Activated CD8-positive, alpha-beta T cell treated with anti-CD3 and anti-CD28 coated beads, Interleukin-2, amount 10 ng/mL, durations not matched to agents 7 days and 5 days (primary cell): ENCODE measurements at regions not wholly inside any gene's neighbourhood (a gene's known extent, or its start where the extent isn't known, plus 50 kb on each side); places are given as distances from the start of the nearest gene placed in this dataset.

Experiments used
- ATAC-seq: fragments of 150-1000 bp; cut with Tn5 transposase; one replicate; pipeline ENCODE4 v1.10.0; 2021; ENCODE audit warnings: moderate library complexity
- CTCF ChIA-PET: fragments of 350-600 bp; sonication (Branson Sonifier 250); formaldehyde crosslinking; loops from one replicate; lab custom pipeline; 2021; ENCODE audit warnings: antibody characterized with exemption; lab: Charles Lee
- POLR2A ChIA-PET: fragments of 350-600 bp; sonication (Branson Sonifier 250); formaldehyde crosslinking; loops from one replicate; lab custom pipeline; 2021; ENCODE audit warnings: antibody characterized with exemption; lab: Charles Lee
- DNase-seq: peaks from one replicate; pipeline ENCODE4 v3.0.0-alpha.2; 2020
- H3K27ac Mint-ChIP-seq: one replicate; pipeline ENCODE4 v1.8.0; 2021; ENCODE audit warnings: mild to moderate bottlenecking, mixed read lengths
- H3K27me3 Mint-ChIP-seq: one replicate; pipeline ENCODE4 v1.8.0; 2021; ENCODE audit warnings: low read depth, mixed read lengths
- H3K36me3 Mint-ChIP-seq: one replicate; pipeline ENCODE4 v1.8.0; 2021; ENCODE audit warnings: low read depth, mixed read lengths
- H3K4me1 Mint-ChIP-seq: one replicate; pipeline ENCODE4 v1.8.0; 2021; ENCODE audit warnings: low read depth, mixed read lengths
- H3K4me3 Mint-ChIP-seq: one replicate; pipeline ENCODE4 v1.8.0; 2021; ENCODE audit warnings: mild to moderate bottlenecking, mixed read lengths
- H3K9me3 Mint-ChIP-seq: one replicate; pipeline ENCODE4 v1.8.0; 2022; ENCODE audit warnings: mixed read lengths; ENCODE audit not compliant: insufficient read depth

DNA sequence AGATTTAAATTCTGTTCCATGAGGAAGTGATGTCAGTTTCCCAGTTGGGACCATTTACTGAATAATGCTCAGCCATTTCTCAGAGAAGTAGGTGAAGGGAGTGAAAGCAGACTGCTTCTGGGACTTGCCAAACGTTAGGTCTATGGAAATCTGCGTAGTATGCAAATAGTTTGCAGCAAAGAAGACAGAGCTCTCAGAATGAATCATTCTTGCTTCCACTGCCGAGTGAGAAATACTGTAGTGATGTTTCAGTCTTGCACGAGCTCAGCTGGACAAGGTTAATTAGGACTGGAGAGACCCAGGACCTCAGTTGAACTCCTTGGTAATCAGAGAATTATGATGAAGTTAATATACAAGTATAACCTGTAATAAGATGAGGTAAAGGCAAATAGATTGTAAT lies 317.7 kb upstream of the DAB1 start:
- no peak overlapping the region for H3K4me3 Mint-ChIP-seq
- H3K36me3 Mint-ChIP-seq = no peaks in the 10 kb centered on the region
- no peaks in the 10 kb centered on the region for H3K9me3 Mint-ChIP-seq
- ChIA-PET POLR2A (no interaction called here), CTCF (no interaction called here)
- no peaks in the 10 kb centered on the region for H3K27me3 Mint-ChIP-seq
- H3K4me1 Mint-ChIP-seq = peaks cover 8% of the 10 kb centered on the region
- no peak overlapping the region for H3K27ac Mint-ChIP-seq
- DNase-seq (no peak), ATAC-seq (no peak)

DNA sequence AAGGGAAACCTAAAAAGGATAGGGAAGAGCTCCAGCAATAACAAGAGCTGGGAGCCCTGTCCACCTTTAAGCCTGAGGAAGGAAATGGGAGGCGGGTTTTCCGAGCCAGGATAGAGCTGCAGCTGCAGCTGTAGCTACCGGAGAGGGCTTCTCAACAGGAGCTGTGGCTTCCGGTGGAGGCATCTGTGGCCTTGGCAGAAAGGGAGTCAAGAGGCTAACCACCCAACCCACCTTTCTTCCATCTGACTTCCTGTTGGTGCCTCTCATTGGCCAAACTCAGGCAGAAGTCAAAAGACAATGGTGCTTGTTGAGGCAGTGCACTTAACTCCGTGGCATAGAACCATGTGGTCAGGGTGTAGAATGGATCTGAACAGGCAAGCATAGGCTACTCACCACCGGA lies 313.1 kb upstream of the DAB1 start:
- H3K27ac Mint-ChIP-seq = no peak overlapping the region
- CTCF ChIA-PET = no interaction called here
- no peaks in the 10 kb centered on the region for H3K36me3 Mint-ChIP-seq
- peak; percentile 34 for DNase-seq
- no peaks in the 10 kb centered on the region for H3K9me3 Mint-ChIP-seq
- no peaks in the 10 kb centered on the region for H3K27me3 Mint-ChIP-seq
- H3K4me1 Mint-ChIP-seq = peaks cover 8% of the 10 kb centered on the region
- POLR2A ChIA-PET = no interaction called here
- no peak for ATAC-seq
- H3K4me3 Mint-ChIP-seq = no peak overlapping the region

DNA sequence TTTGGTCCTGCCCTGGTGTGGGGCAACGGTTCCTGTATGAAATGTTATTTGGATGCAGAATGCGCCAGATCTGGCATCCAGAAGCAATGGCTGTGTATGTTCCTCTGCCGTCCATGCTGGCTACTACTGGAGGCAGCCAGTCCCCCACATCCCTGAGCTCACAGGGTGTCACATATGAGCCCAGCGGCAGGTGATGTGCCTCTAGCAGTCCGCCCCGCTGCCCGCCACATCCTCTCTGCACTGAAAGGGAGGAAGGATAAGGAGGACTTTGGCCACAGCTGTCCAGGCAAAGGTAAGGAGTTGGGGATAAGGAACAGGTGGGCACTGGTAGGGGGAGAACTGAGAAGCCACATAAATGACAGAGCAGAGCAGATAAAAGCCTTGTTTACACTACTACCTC lies 305.3 kb upstream of the DAB1 start:
- CTCF ChIA-PET = no interaction called here
- Mint-ChIP-seq H3K27me3 (no peaks in the 10 kb centered on the region), H3K9me3 (no peaks in the 10 kb centered on the region), H3K36me3 (no peaks in the 10 kb centered on the region), H3K27ac (no peak overlapping the region), H3K4me1 (no peaks in the 10 kb centered on the region), H3K4me3 (no peak overlapping the region)
- POLR2A ChIA-PET = no interaction called here
- no peak for ATAC-seq
- DNase-seq = no peak

DNA sequence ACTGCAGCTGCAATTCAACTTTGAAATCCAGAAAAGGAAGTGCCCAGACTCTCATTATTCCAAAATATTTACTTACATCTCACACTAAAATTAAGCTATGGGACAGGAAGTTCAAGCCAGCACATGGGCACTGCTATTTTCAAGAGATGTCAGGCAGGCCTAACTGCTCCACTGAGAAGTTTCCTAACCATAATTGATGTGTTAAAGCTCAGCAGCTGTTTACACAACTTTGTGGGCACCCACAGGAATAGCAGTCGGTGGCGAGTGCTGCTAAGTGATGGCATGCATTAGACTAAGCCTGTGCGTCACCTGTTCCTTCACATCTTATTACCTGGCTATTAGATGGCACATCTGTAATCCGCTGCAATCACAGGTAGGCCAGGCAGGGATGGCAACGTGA lies 303.3 kb upstream of the DAB1 start:
- Mint-ChIP-seq H3K27ac (no peak overlapping the region), H3K9me3 (no peaks in the 10 kb centered on the region), H3K27me3 (no peaks in the 10 kb centered on the region), H3K4me3 (no peak overlapping the region), H3K36me3 (no peaks in the 10 kb centered on the region), H3K4me1 (no peaks in the 10 kb centered on the region)
- ATAC-seq (no peak), DNase-seq (no peak)
- CTCF ChIA-PET = no interaction called here
- POLR2A ChIA-PET = no interaction called here

DNA sequence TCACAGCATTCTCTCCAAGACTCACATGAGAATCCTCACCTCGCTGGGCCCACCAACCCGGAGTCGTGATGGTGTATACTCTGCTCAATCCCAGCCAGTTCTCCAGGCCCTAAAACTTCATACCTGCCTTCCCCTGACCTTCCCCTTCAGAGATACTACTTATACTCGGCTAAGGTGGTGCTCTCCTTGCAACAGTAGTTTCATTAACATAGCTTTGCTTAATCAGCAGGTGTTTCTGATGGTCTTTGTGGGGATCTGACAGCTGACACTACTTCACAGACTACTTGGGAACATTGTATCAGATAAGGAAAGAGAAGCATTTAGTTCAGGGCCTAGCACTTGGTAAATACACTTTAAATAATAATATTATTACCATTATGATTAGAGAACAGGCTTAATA lies 301.5 kb upstream of the DAB1 start:
- H3K27ac Mint-ChIP-seq = no peak overlapping the region
- ChIA-PET CTCF (no interaction called here), POLR2A (no interaction called here)
- no peak overlapping the region for H3K4me3 Mint-ChIP-seq
- no peaks in the 10 kb centered on the region for H3K9me3 Mint-ChIP-seq
- H3K36me3 Mint-ChIP-seq = no peaks in the 10 kb centered on the region
- H3K27me3 Mint-ChIP-seq = no peaks in the 10 kb centered on the region
- ATAC-seq (no peak), DNase-seq (no peak)
- H3K4me1 Mint-ChIP-seq = no peaks in the 10 kb centered on the region

DNA sequence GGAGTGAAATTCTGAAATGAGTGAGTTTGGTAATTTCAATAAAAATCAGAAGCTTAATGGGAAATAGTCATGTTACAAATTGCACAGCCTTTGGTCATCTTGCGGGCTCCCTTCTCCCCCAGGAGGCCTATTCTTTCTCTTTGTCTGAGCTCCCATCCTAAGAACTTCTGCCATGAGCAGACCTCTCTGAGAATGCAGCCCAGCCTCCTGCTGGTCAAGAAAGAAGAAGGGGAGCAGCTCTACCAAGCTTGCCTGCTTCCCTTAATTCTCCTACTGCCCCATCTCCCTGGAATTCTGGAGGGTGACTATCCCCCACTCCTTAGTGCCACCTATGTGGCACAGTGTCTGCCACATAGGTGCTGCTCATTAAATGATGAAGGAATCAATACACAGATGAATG lies 300.7 kb upstream of the DAB1 start:
- no peak for DNase-seq
- H3K4me3 Mint-ChIP-seq = no peak overlapping the region
- CTCF ChIA-PET = no interaction called here

DNA sequence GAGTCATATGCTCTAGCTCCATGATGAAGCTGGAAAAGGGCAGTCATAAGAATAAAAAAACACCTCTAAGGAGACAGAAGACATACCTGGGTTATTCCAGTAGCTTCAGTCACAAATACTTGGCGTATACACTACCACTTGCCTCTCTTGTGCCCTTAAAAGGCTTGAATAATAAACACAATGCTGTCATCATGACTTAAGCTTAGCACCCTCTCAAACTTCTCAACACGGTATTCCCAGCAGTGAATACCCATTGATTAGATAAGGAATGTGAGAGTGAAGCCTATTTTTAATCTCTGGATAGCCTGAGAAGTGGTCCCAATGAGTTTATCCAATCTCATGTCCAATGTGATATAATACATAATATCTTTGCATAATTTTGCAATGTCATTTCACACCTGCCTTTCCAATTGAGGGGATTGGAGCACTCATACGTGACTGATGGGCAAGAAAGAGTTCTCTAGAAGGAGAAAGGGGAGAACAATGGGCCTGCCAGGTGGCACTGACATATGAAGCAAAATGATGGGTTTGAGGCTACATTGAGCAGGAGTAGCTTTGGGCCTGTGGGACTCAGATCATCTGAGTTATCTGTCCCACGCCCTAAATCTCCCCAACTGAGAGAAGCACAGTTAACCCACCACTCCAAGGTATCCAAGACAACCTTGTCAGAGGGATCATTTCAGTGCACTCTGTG lies 298.6 kb upstream of the DAB1 start:
- H3K36me3 Mint-ChIP-seq = no peaks in the 10 kb centered on the region
- no peak overlapping the region for H3K27ac Mint-ChIP-seq
- ATAC-seq (no peak), DNase-seq (no peak)
- no peaks in the 10 kb centered on the region for H3K27me3 Mint-ChIP-seq
- POLR2A ChIA-PET = no interaction called here
- H3K4me3 Mint-ChIP-seq = no peak overlapping the region
- peaks cover 6% of the 10 kb centered on the region for H3K4me1 Mint-ChIP-seq
- CTCF ChIA-PET = no interaction called here
- H3K9me3 Mint-ChIP-seq = peaks cover 6% of the 10 kb centered on the region

More for the DNA sequence above, 300.7 kb upstream of the DAB1 start:
- peaks cover 1% of the 10 kb centered on the region for H3K9me3 Mint-ChIP-seq
- H3K27ac Mint-ChIP-seq = no peak overlapping the region
- no peak for ATAC-seq
- no peaks in the 10 kb centered on the region for H3K36me3 Mint-ChIP-seq
- no peaks in the 10 kb centered on the region for H3K27me3 Mint-ChIP-seq
- POLR2A ChIA-PET = no interaction called here
- H3K4me1 Mint-ChIP-seq = peaks cover 1% of the 10 kb centered on the region

DNA sequence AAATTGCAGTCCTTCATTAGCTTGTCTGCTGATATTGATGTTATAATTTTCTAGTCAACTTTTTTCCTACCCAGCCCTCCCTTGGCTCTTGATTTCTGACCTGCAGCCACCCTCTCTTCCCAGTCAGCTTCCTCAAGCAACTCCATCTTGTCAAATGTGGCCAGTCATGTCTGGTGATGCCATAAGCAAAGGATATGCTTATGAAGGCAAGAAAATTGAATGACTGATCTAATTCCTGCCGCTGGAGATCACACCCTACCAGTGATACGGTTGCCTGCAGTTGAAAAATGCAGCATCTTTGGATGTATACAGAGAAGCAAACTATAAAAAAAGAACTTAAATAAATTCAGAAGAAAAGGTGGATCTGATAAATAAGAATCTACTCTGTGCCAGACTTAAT lies 297.1 kb upstream of the DAB1 start:
- H3K27ac Mint-ChIP-seq = no peak overlapping the region
- H3K9me3 Mint-ChIP-seq = peaks cover 6% of the 10 kb centered on the region
- no peaks in the 10 kb centered on the region for H3K36me3 Mint-ChIP-seq
- ATAC-seq (no peak), DNase-seq (no peak)
- no peak overlapping the region for H3K4me3 Mint-ChIP-seq
- H3K4me1 Mint-ChIP-seq = peaks cover 6% of the 10 kb centered on the region
- H3K27me3 Mint-ChIP-seq = no peaks in the 10 kb centered on the region
- CTCF ChIA-PET = no interaction called here
- POLR2A ChIA-PET = interaction anchor here (0.6 kb wide), 1 partner anchor 798 kb away, joined by 3 read pairs; no protein-coding TSS in a partner anchor

DNA sequence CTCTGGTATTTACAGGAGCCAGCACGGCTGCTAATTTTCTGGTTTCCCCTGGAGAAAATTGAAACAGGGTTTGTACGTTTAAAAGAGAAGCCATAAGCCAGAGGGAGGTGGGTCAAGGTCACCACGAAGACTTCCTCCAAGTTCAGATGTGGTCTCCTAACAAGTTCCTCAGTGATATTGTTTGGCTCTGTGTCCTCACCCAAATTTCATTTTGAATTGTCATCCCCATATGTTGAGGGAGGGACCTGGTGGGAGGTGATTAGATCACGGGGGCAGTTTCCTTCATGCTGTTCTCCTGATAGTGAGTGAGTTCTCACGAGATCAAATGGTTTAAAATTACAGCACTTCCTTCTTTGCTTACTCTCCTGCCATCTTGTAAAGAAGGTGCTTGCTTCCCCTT lies 295.4 kb upstream of the DAB1 start:
- ChIA-PET POLR2A (no interaction called here), CTCF (no interaction called here)
- Mint-ChIP-seq H3K4me3 (no peak overlapping the region), H3K27ac (no peak overlapping the region), H3K9me3 (peaks cover 6% of the 10 kb centered on the region), H3K36me3 (no peaks in the 10 kb centered on the region), H3K27me3 (no peaks in the 10 kb centered on the region), H3K4me1 (peaks cover 6% of the 10 kb centered on the region)
- DNase-seq (no peak), ATAC-seq (no peak)

DNA sequence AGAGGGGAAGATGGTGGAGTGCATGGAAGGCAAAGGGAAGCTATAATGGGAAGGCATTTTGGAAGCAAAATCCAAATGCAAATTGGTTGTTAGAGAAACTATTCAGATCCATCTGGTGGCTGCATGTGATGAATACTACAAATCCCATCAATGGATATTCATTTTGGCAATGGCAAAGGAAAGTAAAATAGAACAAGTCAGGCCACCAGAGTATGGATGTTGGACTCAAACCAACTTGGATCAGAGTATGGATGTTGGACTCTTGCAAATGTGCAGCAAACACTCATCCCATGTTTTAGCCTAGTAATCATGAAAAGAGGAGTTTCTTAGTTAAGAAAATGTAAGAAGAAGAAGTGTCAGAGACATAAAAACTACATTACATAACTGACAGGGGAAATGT lies 289.6 kb upstream of the DAB1 start:
- ATAC-seq (no peak), DNase-seq (no peak)
- Mint-ChIP-seq H3K36me3 (no peaks in the 10 kb centered on the region), H3K27me3 (no peaks in the 10 kb centered on the region), H3K4me1 (no peaks in the 10 kb centered on the region), H3K27ac (no peak overlapping the region), H3K9me3 (no peaks in the 10 kb centered on the region), H3K4me3 (no peak overlapping the region)
- ChIA-PET CTCF (no interaction called here), POLR2A (no interaction called here)

DNA sequence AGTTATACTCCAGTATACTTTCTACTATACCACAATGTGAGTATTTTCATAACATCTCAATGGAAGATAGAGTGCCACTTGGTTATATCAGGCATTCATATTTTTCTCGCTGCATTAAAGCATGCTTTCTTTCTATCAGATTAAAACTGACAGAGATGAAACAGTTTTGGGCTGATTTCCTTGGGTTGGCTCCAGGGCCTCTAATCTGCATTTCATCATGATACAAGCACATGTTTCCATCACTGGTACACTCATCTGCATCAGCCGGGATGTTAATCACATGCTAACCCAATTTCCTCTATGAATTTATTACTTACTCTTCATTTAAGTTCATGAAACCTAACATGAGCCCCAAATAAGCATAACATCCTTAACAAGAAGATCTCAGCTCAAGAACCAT lies 289.0 kb upstream of the DAB1 start:
- H3K9me3 Mint-ChIP-seq = no peaks in the 10 kb centered on the region
- DNase-seq = no peak
- CTCF ChIA-PET = no interaction called here

DNA sequence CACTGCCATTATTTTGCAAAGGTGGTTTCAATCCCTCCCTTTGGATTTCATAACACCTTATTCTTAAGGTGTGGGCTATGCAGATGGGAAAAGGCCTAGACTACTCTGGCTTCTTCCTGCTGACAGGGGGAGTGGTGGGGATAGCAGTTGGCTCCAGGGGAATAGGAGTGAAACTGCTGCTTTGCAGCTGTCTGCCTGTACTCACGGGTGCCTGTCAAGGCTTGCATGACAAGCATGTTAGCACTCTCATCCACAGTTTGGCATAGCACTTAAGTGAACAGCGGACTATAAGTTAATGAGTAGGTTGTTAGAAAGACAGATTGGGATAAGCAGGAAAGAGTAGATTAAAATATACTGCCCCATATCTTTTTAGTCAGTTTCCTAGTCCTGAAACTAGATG lies 287.5 kb upstream of the DAB1 start:
- Mint-ChIP-seq H3K36me3 (no peaks in the 10 kb centered on the region), H3K27ac (no peak overlapping the region), H3K4me3 (no peak overlapping the region), H3K9me3 (no peaks in the 10 kb centered on the region), H3K27me3 (no peaks in the 10 kb centered on the region), H3K4me1 (no peaks in the 10 kb centered on the region)
- no peak for DNase-seq
- ChIA-PET CTCF (no interaction called here), POLR2A (no interaction called here)
- no peak for ATAC-seq

More for the DNA sequence above, 289.0 kb upstream of the DAB1 start:
- Mint-ChIP-seq H3K4me1 (no peaks in the 10 kb centered on the region), H3K27ac (no peak overlapping the region), H3K36me3 (no peaks in the 10 kb centered on the region), H3K4me3 (no peak overlapping the region), H3K27me3 (no peaks in the 10 kb centered on the region)
- no peak for ATAC-seq
- POLR2A ChIA-PET = no interaction called here

DNA sequence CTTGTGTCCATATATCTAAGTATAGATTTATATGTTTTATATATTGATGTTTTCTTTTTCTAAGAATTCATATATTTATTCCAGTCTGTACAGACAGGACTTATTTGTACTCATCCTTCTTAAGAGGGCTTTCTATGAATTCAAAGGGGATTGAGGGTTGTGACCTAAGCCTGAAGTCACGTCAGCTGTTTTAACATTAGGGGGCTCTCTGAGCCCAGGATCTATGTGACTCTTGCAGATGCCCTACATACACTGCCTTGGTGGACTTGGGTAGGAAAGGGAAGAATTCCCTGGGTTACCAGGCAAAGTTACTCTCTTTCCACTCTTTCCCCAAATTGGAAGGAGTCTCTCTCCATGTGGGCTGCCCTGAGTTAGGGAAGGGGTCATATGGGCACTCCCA lies 283.8 kb upstream of the DAB1 start:
- Mint-ChIP-seq H3K4me1 (no peaks in the 10 kb centered on the region), H3K36me3 (no peaks in the 10 kb centered on the region), H3K4me3 (no peak overlapping the region), H3K9me3 (no peaks in the 10 kb centered on the region), H3K27me3 (no peaks in the 10 kb centered on the region), H3K27ac (no peak overlapping the region)
- ChIA-PET POLR2A (no interaction called here), CTCF (no interaction called here)
- DNase-seq = no peak
- no peak for ATAC-seq
